Neural cell (in vitro differentiated cells): ENCODE measurements at regions not wholly inside any gene's neighbourhood (a gene's known extent, or its start where the extent isn't known, plus 50 kb on each side); places are given as distances from the start of the nearest gene placed in this dataset.

ENCODE experiments used
- H2AFZ ChIP-seq: fragments of 200-600, 300-800 bp; sonication (generic), shearing (Covaris generic); 2 replicates; pipeline ENCODE4 v1.6.0; 2014; ENCODE audit warnings: low read depth, mild to moderate bottlenecking, antibody characterized with exemption, low read length, moderate library complexity
- H3F3A ChIP-seq: fragments of 200-600 bp; shearing (Covaris generic); 2 replicates; pipeline ENCODE4 v1.6.1; 2016; ENCODE audit warnings: mild to moderate bottlenecking, moderate library complexity, mixed read lengths, antibody characterized with exemption, low read length; ENCODE audit not compliant: insufficient read depth, poor library complexity, severe bottlenecking
- H3K27ac ChIP-seq: fragments of 200-600, 300-800 bp; sonication (generic), shearing (Covaris generic); 2 replicates; pipeline ENCODE4 v1.5.1; 2014; ENCODE audit warnings: mild to moderate bottlenecking, low read length, moderate library complexity
- H3K27me3 ChIP-seq: fragments of 300-800, 200-600 bp; sonication (generic), shearing (Covaris generic); 2 replicates; pipeline ENCODE4 v1.6.0; 2014; ENCODE audit warnings: mild to moderate bottlenecking, low read depth, low read length, moderate library complexity; ENCODE audit not compliant: insufficient read depth
- H3K36me3 ChIP-seq: fragments of 300-800, 200-600 bp; sonication (generic), shearing (Covaris generic); 2 replicates; pipeline ENCODE4 v1.5.1; 2014; ENCODE audit warnings: mild to moderate bottlenecking, antibody characterized with exemption, low read length, moderate library complexity; ENCODE audit not compliant: insufficient read depth
- H3K4me2 ChIP-seq: fragments of 300-800, 200-600 bp; sonication (generic), shearing (Covaris generic); 2 replicates; pipeline ENCODE4 v1.6.0; 2014; ENCODE audit warnings: mild to moderate bottlenecking, low read length
- H3K4me3 ChIP-seq: fragments of 300-800, 200-600 bp; sonication (generic), shearing (Covaris generic); 2 replicates; pipeline ENCODE4 v1.5.1; 2014; ENCODE audit warnings: mild to moderate bottlenecking, low read length, moderate library complexity
- H3K79me2 ChIP-seq: fragments of 200-600 bp; shearing (Covaris generic); replicated peaks from 2 replicates; pipeline ENCODE4 v1.6.0; 2014; ENCODE audit warnings: mild to moderate bottlenecking, low read length, moderate library complexity; ENCODE audit not compliant: insufficient read depth
- H3K9ac ChIP-seq: fragments of 300-800, 200-600 bp; sonication (generic), shearing (Covaris generic); 2 replicates; pipeline ENCODE4 v1.6.1; 2016; ENCODE audit warnings: mild to moderate bottlenecking, low read length, mixed read lengths
- H3K9me2 ChIP-seq: fragments of 200-600 bp; shearing (Covaris generic); 2 replicates; pipeline ENCODE4 v1.6.1; 2016; ENCODE audit warnings: mild to moderate bottlenecking, low read length, mixed read lengths; ENCODE audit not compliant: insufficient read depth
- H3K9me3 ChIP-seq: fragments of 200-600, 300-800 bp; sonication (generic), shearing (Covaris generic); 2 replicates; pipeline ENCODE4 v1.6.1; 2016; ENCODE audit warnings: mild to moderate bottlenecking, mixed run types, low read length, moderate library complexity, mixed read lengths
- H4K20me1 ChIP-seq: fragments of 200-600 bp; shearing (Covaris generic); 2 replicates; pipeline ENCODE4 v1.6.1; 2016; ENCODE audit warnings: mild to moderate bottlenecking, mixed run types; ENCODE audit not compliant: insufficient read depth
- CTCF ChIP-seq: fragments of 450-650 bp; IDR thresholded peaks from 2 replicates; pipeline ENCODE4 v1.5.1; 2014; ENCODE audit warnings: antibody characterized with exemption, mild to moderate bottlenecking, moderate library complexity; ENCODE audit not compliant: poor library complexity, severe bottlenecking
- EP300 ChIP-seq: fragments of 450-650 bp; conservative IDR thresholded peaks from 2 replicates; pipeline ENCODE4 v1.6.1; 2014; ENCODE audit warnings: antibody characterized with exemption, mild to moderate bottlenecking, moderate library complexity; ENCODE audit not compliant: poor library complexity, severe bottlenecking
- EZH2 ChIP-seq: fragments of 200-600, 300-800 bp; shearing (Covaris generic), sonication (generic); IDR thresholded peaks from 2 replicates; pipeline ENCODE4 v1.6.1; 2014; ENCODE audit warnings: antibody characterized with exemption, low read length, borderline replicate concordance, mild to moderate bottlenecking; ENCODE audit not compliant: insufficient read depth, poor library complexity, severe bottlenecking
- MXI1 ChIP-seq: fragments of 450-650 bp; conservative IDR thresholded peaks from 2 replicates; pipeline ENCODE4 v1.6.1; 2014; ENCODE audit warnings: antibody characterized with exemption, mild to moderate bottlenecking; ENCODE audit not compliant: poor library complexity, severe bottlenecking
- POLR2AphosphoS5 ChIP-seq: IDR thresholded peaks from 2 replicates; pipeline ENCODE4 v1.6.1; 2012
- RAD21 ChIP-seq: fragments of 450-650 bp; conservative IDR thresholded peaks from 2 replicates; pipeline ENCODE4 v1.6.1; 2014; ENCODE audit warnings: antibody characterized with exemption, mild to moderate bottlenecking, moderate library complexity
- REST ChIP-seq: IDR thresholded peaks from 2 replicates; pipeline ENCODE4 v1.6.1; 2012; ENCODE audit warnings: borderline replicate concordance
- SMC3 ChIP-seq: fragments of 450-650 bp; conservative IDR thresholded peaks from 2 replicates; pipeline ENCODE4 v1.6.1; 2014; ENCODE audit warnings: antibody characterized with exemption, mild to moderate bottlenecking, moderate library complexity; ENCODE audit not compliant: poor library complexity
- TAF1 ChIP-seq: IDR thresholded peaks from 2 replicates; pipeline ENCODE4 v1.6.1; 2012; ENCODE audit warnings: low read depth

GRCh38 chr7:12851142-12851541 lies 163.7 kb downstream of the ARL4A start (continued):
- TF ChIP-seq SMC3 (no peak), RAD21 (no peak)

- no peak for TF ChIP-seq REST
- TF ChIP-seq EZH2: no peak
- TF ChIP-seq RAD21: no peak
- TF ChIP-seq POLR2AphosphoS5: no peak
- TF ChIP-seq TAF1: no peak
- TF ChIP-seq MXI1: no peak
- no peak for TF ChIP-seq CTCF
- TF ChIP-seq EP300: no peak
- no peak for TF ChIP-seq SMC3
- Histone ChIP-seq H3K9ac (no peak overlapping the region), H4K20me1 (no peaks in the 10 kb centered on the region)
These were observed 164.4 kb downstream of the ARL4A start for GRCh38 chr7:12851841-12852240.

GRCh38 chr7:12855036-12855435 lies 167.6 kb downstream of the ARL4A start:
- Histone ChIP-seq H3K9ac (no peak overlapping the region), H3K9me3 (no peaks in the 10 kb centered on the region), H3K27ac (no peak overlapping the region), H3K27me3 (no peaks in the 10 kb centered on the region), H3K9me2 (no peaks in the 10 kb centered on the region), H3K4me2 (no peak overlapping the region), H3K79me2 (no peaks in the 10 kb centered on the region), H4K20me1 (no peaks in the 10 kb centered on the region), H2AFZ (no peak overlapping the region), H3F3A (no peaks in the 10 kb centered on the region), H3K36me3 (no peaks in the 10 kb centered on the region), H3K4me3 (no peak overlapping the region)
- TF ChIP-seq TAF1 (no peak), CTCF (no peak), SMC3 (no peak), MXI1 (no peak)

More at GRCh38 chr7:12851841-12852240, 164.4 kb downstream of the ARL4A start:
- H3K27me3 ChIP-seq: no peaks in the 10 kb centered on the region
- H3K9me3 ChIP-seq: peaks cover under 1% of the 10 kb centered on the region
- H3K4me3 ChIP-seq: no peak overlapping the region
- H3K9me2 ChIP-seq: no peaks in the 10 kb centered on the region
- H3K27ac ChIP-seq: no peak overlapping the region
- H3K4me2 ChIP-seq: no peak overlapping the region
- no peaks in the 10 kb centered on the region for H3F3A ChIP-seq
- no peaks in the 10 kb centered on the region for H3K36me3 ChIP-seq
- H2AFZ ChIP-seq: no peak overlapping the region
- no peaks in the 10 kb centered on the region for H3K79me2 ChIP-seq
